ENCODE measurements at regions not wholly inside any gene's neighbourhood (a gene's known extent, or its start where the extent isn't known, plus 50 kb on each side); places are given as distances from the start of the nearest gene placed in this dataset.

GRCh38 chr14:84465880-84466279, 1064.1 kb upstream of the FLRT2 start:
- TF ChIP-seq CTCF (IDR thresholded peaks at IDR 0.05; ENCODE audit: insufficient read depth, low read length), result no peak
- no peak for TF ChIP-seq POLR2AphosphoS5 (IDR thresholded peaks at IDR 0.05; ENCODE audit: low read depth)
